HG02759 (cell line): ENCODE measurements at regions not wholly inside any gene's neighbourhood (a gene's known extent, or its start where the extent isn't known, plus 50 kb on each side); places are given as distances from the start of the nearest gene placed in this dataset.
"Not testable (repeated sequence)": the region's sequence is repeated elsewhere in the genome, so short reads cannot be mapped to it uniquely, and the experiment has no call there.

Experiments
- ATAC-seq: cut with Tn5 transposase; IDR thresholded peaks from one replicate; pipeline ENCODE4 v1.9.1; 2021; ENCODE audit warnings: mild to moderate bottlenecking, moderate library complexity; ENCODE audit not compliant: unreplicated experiment

- no peak for ATAC-seq
Measured at GRCh38 chr13:79936368-79937136, 404.4 kb downstream of the SPRY2 start.

GRCh38 chr13:79935121-79935520 lies 405.8 kb downstream of the SPRY2 start:
- ATAC-seq: no peak

GRCh38 chr13:79933389-79933788 lies 407.5 kb downstream of the SPRY2 start:
- no peak for ATAC-seq

- no peak for ATAC-seq
Measured at GRCh38 chr13:79932556-79932955, 408.4 kb downstream of the SPRY2 start.

GRCh38 chr13:79923973-79924556 lies 416.9 kb downstream of the SPRY2 start:
- ATAC-seq: not testable (repeated sequence)

GRCh38 chr13:79919091-79919490 lies 421.8 kb downstream of the SPRY2 start:
- ATAC-seq: no peak

- ATAC-seq: no peak
Measured at GRCh38 chr13:79918620-79919019, 422.3 kb downstream of the SPRY2 start.

- no peak for ATAC-seq
Measured at GRCh38 chr13:79917628-79918027, 423.3 kb downstream of the SPRY2 start.

- no peak for ATAC-seq
Measured at GRCh38 chr13:79915114-79915811, 425.7 kb downstream of the SPRY2 start.

GRCh38 chr13:79913141-79913827 lies 427.6 kb downstream of the SPRY2 start:
- ATAC-seq: no peak

- no peak for ATAC-seq
Measured at GRCh38 chr13:79912403-79912802, 428.5 kb downstream of the SPRY2 start.

GRCh38 chr13:79910875-79911540 lies 429.9 kb downstream of the SPRY2 start:
- ATAC-seq: no peak

- no peak for ATAC-seq
Measured at GRCh38 chr13:79909644-79910043, 428.7 kb downstream of the NDFIP2 start.

GRCh38 chr13:79908381-79908780 lies 427.4 kb downstream of the NDFIP2 start:
- no peak for ATAC-seq

- ATAC-seq: no peak
Measured at GRCh38 chr13:79907527-79907926, 426.6 kb downstream of the NDFIP2 start.

- no peak for ATAC-seq
Measured at GRCh38 chr13:79906345-79906744, 425.4 kb downstream of the NDFIP2 start.

- no peak for ATAC-seq
Measured at GRCh38 chr13:79905018-79905417, 424.1 kb downstream of the NDFIP2 start.

- ATAC-seq: no peak
Measured at GRCh38 chr13:79904581-79904980, 423.6 kb downstream of the NDFIP2 start.

- ATAC-seq: no peak
Measured at GRCh38 chr13:79901336-79901735, 420.4 kb downstream of the NDFIP2 start.

- ATAC-seq: no peak
Measured at GRCh38 chr13:79900356-79900755, 419.4 kb downstream of the NDFIP2 start.

GRCh38 chr13:79898996-79899395 lies 418.0 kb downstream of the NDFIP2 start:
- ATAC-seq: no peak
